ENCODE measurements at regions not wholly inside any gene's neighbourhood (a gene's known extent, or its start where the extent isn't known, plus 50 kb on each side); places are given as distances from the start of the nearest gene placed in this dataset.
"Not testable (repeated sequence)": the region's sequence is repeated elsewhere in the genome, so short reads cannot be mapped to it uniquely, and the experiment has no call there.

GRCh38 chr17:72571813-72572396 is 451.1 kb downstream of the SOX9 start:
- H3K36me3 ChIP-seq (ENCODE audit: control insufficient read depth, insufficient read depth, low read length) = no peaks in the 10 kb centered on the region
- no peaks in the 10 kb centered on the region for H3K27me3 ChIP-seq (ENCODE audit: control insufficient read depth, insufficient read depth, low read length)
- no peak for TF ChIP-seq CTCF (IDR thresholded peaks at IDR 0.05; ENCODE audit: insufficient read depth, low read length, poor library complexity, severe bottlenecking)

GRCh38 chr17:72572604-72573491 is 452.0 kb downstream of the SOX9 start:
- Histone ChIP-seq H3K27me3 (ENCODE audit: control insufficient read depth, insufficient read depth, low read length) (no peaks in the 10 kb centered on the region), H3K36me3 (ENCODE audit: control insufficient read depth, insufficient read depth, low read length) (no peaks in the 10 kb centered on the region), H3K4me3 (ENCODE audit: low read depth, low read length) (no peak overlapping the region)
- no peak for TF ChIP-seq CTCF (IDR thresholded peaks at IDR 0.05; ENCODE audit: insufficient read depth, low read length, poor library complexity, severe bottlenecking)
- DNase-seq (ENCODE audit: low read depth) = no peak

More at GRCh38 chr17:72571813-72572396, 451.1 kb downstream of the SOX9 start:
- no peak for DNase-seq (ENCODE audit: low read depth)
- H3K4me3 ChIP-seq (ENCODE audit: low read depth, low read length) = no peak overlapping the region

- not testable (repeated sequence) for H3K4me3 ChIP-seq (ENCODE audit: low read depth, low read length); DNase-seq (ENCODE audit: low read depth); H3K27me3 ChIP-seq (ENCODE audit: control insufficient read depth, insufficient read depth, low read length); H3K36me3 ChIP-seq (ENCODE audit: control insufficient read depth, insufficient read depth, low read length)
These were observed 452.6 kb downstream of the SOX9 start for GRCh38 chr17:72573492-72573801.

- DNase-seq (ENCODE audit: low read depth) = no peak
- no peaks in the 10 kb centered on the region for H3K36me3 ChIP-seq (ENCODE audit: control insufficient read depth, insufficient read depth, low read length)
- H3K4me3 ChIP-seq (ENCODE audit: low read depth, low read length) = no peak overlapping the region
- H3K27me3 ChIP-seq (ENCODE audit: control insufficient read depth, insufficient read depth, low read length) = no peaks in the 10 kb centered on the region
- no peak for TF ChIP-seq CTCF (IDR thresholded peaks at IDR 0.05; ENCODE audit: insufficient read depth, low read length, poor library complexity, severe bottlenecking)
These were observed 454.1 kb downstream of the SOX9 start for GRCh38 chr17:72574675-72575510.

- Histone ChIP-seq H3K4me3 (ENCODE audit: low read depth, low read length) (no peak overlapping the region), H3K27me3 (ENCODE audit: control insufficient read depth, insufficient read depth, low read length) (no peaks in the 10 kb centered on the region), H3K36me3 (ENCODE audit: control insufficient read depth, insufficient read depth, low read length) (no peaks in the 10 kb centered on the region)
- TF ChIP-seq CTCF (IDR thresholded peaks at IDR 0.05; ENCODE audit: insufficient read depth, low read length, poor library complexity, severe bottlenecking) = no peak
- no peak for DNase-seq (ENCODE audit: low read depth)
These were observed 454.9 kb downstream of the SOX9 start for GRCh38 chr17:72575542-72576233.
